Heart left ventricle (tissue), 16 donors: ENCODE measurements at regions not wholly inside any gene's neighbourhood (a gene's known extent, or its start where the extent isn't known, plus 50 kb on each side); places are given as distances from the start of the nearest gene placed in this dataset.

ENCODE experiments used
- ATAC-seq, 4 donors: fragments of 200-7000 bp; cut with Tn5 transposase; one replicate each; pipeline ENCODE4 v1.9.1; 2020 to 2022; ENCODE audit warnings: moderate library complexity in 4 of 4, mild to moderate bottlenecking in 3 of 4, moderate number of reproducible peaks in 1 of 4
- DNase-seq, 5 donors: peaks; one replicate each; pipeline ENCODE4 v3.0.0-alpha.2; 2020
- H3K27ac ChIP-seq, 12 donors: fragments of 200-600 bp; sonication (generic) in 4 of 12; one replicate each; pipeline versions ENCODE4 v1.5.0 to v1.8.0; 2016 to 2022; ENCODE audit warnings: mild to moderate bottlenecking in 2 of 12
- H3K27me3 ChIP-seq, 9 donors: fragments of 200-600 bp; sonication (generic) in 2 of 9; one replicate each; pipeline versions ENCODE4 v1.5.1 to v1.8.0; 2016 to 2022; ENCODE audit warnings: mild to moderate bottlenecking in 3 of 9
- H3K36me3 ChIP-seq, 9 donors: fragments of 200-600 bp; sonication (generic) in 2 of 9; one replicate each; pipeline versions ENCODE4 v1.5.0 to v1.8.0; 2018 to 2022; ENCODE audit warnings: mild to moderate bottlenecking in 2 of 9
- H3K4me1 ChIP-seq, 12 donors: fragments of 200-600 bp; sonication (generic) in 4 of 12; one replicate each; pipeline versions ENCODE4 v1.5.0 to v1.8.0; 2016 to 2022; ENCODE audit warnings: mild to moderate bottlenecking in 3 of 12
- H3K4me3 ChIP-seq, 12 donors: fragments of 200-600 bp; sonication (generic) in 4 of 12; one replicate each; pipeline versions ENCODE4 v1.5.0 to v1.8.0; 2017 to 2022; ENCODE audit warnings: mild to moderate bottlenecking in 9 of 12, moderate library complexity in 4 of 12
- H3K9me3 ChIP-seq, 12 donors: fragments of 200-600 bp; sonication (generic) in 4 of 12; one replicate each; pipeline versions ENCODE4 v1.5.0 to v1.8.0; 2016 to 2022; ENCODE audit warnings: mild to moderate bottlenecking in 1 of 12
- CTCF ChIP-seq, 12 donors: fragments of 200-600 bp; sonication (generic) in 4 of 12; IDR thresholded peaks; one replicate each; pipeline versions ENCODE4 v1.5.0 to v1.8.0; 2018 to 2022; ENCODE audit warnings: antibody characterized with exemption in 12 of 12, mild to moderate bottlenecking in 5 of 12
- POLR2A ChIP-seq, 2 donors: fragments of 450-650 bp; IDR thresholded peaks; one replicate each; pipeline ENCODE4 v1.6.1; 2017; ENCODE audit warnings: antibody characterized with exemption in 2 of 2, mild to moderate bottlenecking in 2 of 2, moderate library complexity in 2 of 2
- WGBS, 4 donors: extraction: QIAGEN DNeasy Blood & Tissue Kit in 2 of 4; methylation state at CpG; one replicate each; pipeline versions ENCODE4 v1.1.5 to v1.1.7; 2013 to 2018; 5-methylcytosine and 5-hydroxymethylcytosine counted together
- intact Hi-C, 10 donors: fragments of 100-400 bp; cut with DNase I; formaldehyde crosslinking; loops; one replicate each; pipeline versions ENCODE4 v1.11.1 to v1.14.2; 2022
- donor health status: ischemic (EF 13 %, LVEDD 7.1; RV severe dilation, severe dysfunction).
- donor health status: healthy with polysubstance abuse.
- donor health status: DM: no; HTN: yes; CAD: no.
- donor health status: DM: no; HTN: no; CAD: no.
- donor health status: ischemic (EF 25% LVEDD 6.9; RV normal size, moderate dysfunction).
- donor health status: ischemic (EF 25% LVEDD 5.7; RV mildly dilated, moderate dysfunction).
- donor health status: healthy.
- donor health status: DM: yes; HTN: yes; CAD: no.
- donor health status: ischemic (EF 35%, LVEDD 5.7; RV mildly dilated, moderate dysfunction).
- donor health status: nonischemic (EF 11% LVEDD 7.7; RV severe dilation, severe dysfunction).
- donor health status: DM: yes; HTN: yes; CAD: no.
- donor health status: PGD.
- donor health status: ischemic (EF 29% LVEDD 5.4; RV normal size, mild dysfunction).
- donor health status: nonischemic (EF 23%, LVEDD 6.1; RV moderate dilation, normal function).

- intact Hi-C loops, result no loop called here
- Histone ChIP-seq H3K27me3 (no peaks in the 10 kb centered on the region), H3K4me1 (no peaks in the 10 kb centered on the region), H3K4me3 (no peak overlapping the region), H3K36me3 (no peaks in the 10 kb centered on the region), H3K9me3 (peaks cover 0 to 14% (median 11%) of the 10 kb centered on the region in 12 donors), H3K27ac (no peak overlapping the region)
- WGBS, 4 donors, result 84 to 92% (median 90%) methylated on average over 7 of the region's 7 CpGs
- DNase-seq (no peak), ATAC-seq (no peak)
- TF ChIP-seq POLR2A (IDR thresholded peaks at IDR 0.05), result no peak
- no peak for TF ChIP-seq CTCF (IDR thresholded peaks at IDR 0.05)
Measured at GRCh38 chr19:31530781-31531180, 181.5 kb upstream of the TSHZ3 start.

GRCh38 chr19:31531326-31531725 lies 182.1 kb upstream of the TSHZ3 start:
- H3K27ac ChIP-seq, result no peak overlapping the region
- no peak overlapping the region for H3K4me3 ChIP-seq
- H3K9me3 ChIP-seq, result peaks cover 0 to 12% (median 6%) of the 10 kb centered on the region in 12 donors
- peak in 1 of 5 donors; percentile 1 for DNase-seq
- TF ChIP-seq POLR2A (IDR thresholded peaks at IDR 0.05), result no peak
- no peak for TF ChIP-seq CTCF (IDR thresholded peaks at IDR 0.05)
- H3K27me3 ChIP-seq, result no peaks in the 10 kb centered on the region
- H3K4me1 ChIP-seq, result no peaks in the 10 kb centered on the region
- WGBS, 4 donors, result 61 to 75% (median 68%) methylated on average over 2 of the region's 2 CpGs
- no peak for ATAC-seq
- no peaks in the 10 kb centered on the region for H3K36me3 ChIP-seq
- intact Hi-C loops, result no loop called here

GRCh38 chr19:31532034-31532433 lies 182.8 kb upstream of the TSHZ3 start:
- Histone ChIP-seq H3K36me3 (no peaks in the 10 kb centered on the region), H3K9me3 (peaks cover 0 to 5% (median 0%) of the 10 kb centered on the region in 12 donors), H3K4me1 (no peaks in the 10 kb centered on the region), H3K27me3 (no peaks in the 10 kb centered on the region), H3K27ac (no peak overlapping the region), H3K4me3 (no peak overlapping the region)
- DNase-seq, result no peak
- 84 to 91% (median 88%) methylated on average over 8 of the region's 8 CpGs for WGBS, 4 donors
- intact Hi-C loops, result no loop called here
- ATAC-seq, result no peak
- TF ChIP-seq POLR2A (IDR thresholded peaks at IDR 0.05), result no peak
- TF ChIP-seq CTCF (IDR thresholded peaks at IDR 0.05), result no peak

GRCh38 chr19:31533114-31533513 lies 183.9 kb upstream of the TSHZ3 start:
- TF ChIP-seq CTCF (IDR thresholded peaks at IDR 0.05) (no peak), POLR2A (IDR thresholded peaks at IDR 0.05) (no peak)
- DNase-seq, result peak in 1 of 5 donors; percentile 1
- no peak overlapping the region for H3K4me3 ChIP-seq
- no peaks in the 10 kb centered on the region for H3K27me3 ChIP-seq
- H3K36me3 ChIP-seq, result no peaks in the 10 kb centered on the region
- WGBS, 4 donors, result 87 to 94% (median 91%) methylated on average over 3 of the region's 3 CpGs
- no peaks in the 10 kb centered on the region for H3K4me1 ChIP-seq
- no peak for ATAC-seq
- intact Hi-C loops, result no loop called here
- H3K27ac ChIP-seq, result no peak overlapping the region
- no peaks in the 10 kb centered on the region for H3K9me3 ChIP-seq
